IPS DF 6.9 (cell line): ENCODE measurements at regions not wholly inside any gene's neighbourhood (a gene's known extent, or its start where the extent isn't known, plus 50 kb on each side); places are given as distances from the start of the nearest gene placed in this dataset.

Source experiments
- DNase-seq: peaks from one replicate; pipeline ENCODE4 v3.0.0-alpha.2; 2013; ENCODE audit warnings: low read depth, low spot score
- H3K27ac ChIP-seq: one replicate; pipeline ENCODE4 v1.5.1; 2013; ENCODE audit warnings: low read length, control low read depth
- H3K27me3 ChIP-seq: 2 replicates; pipeline ENCODE4 v1.6.1; 2013; ENCODE audit warnings: mild to moderate bottlenecking, low read length; ENCODE audit not compliant: control insufficient read depth, insufficient read depth
- H3K36me3 ChIP-seq: 2 replicates; pipeline ENCODE4 v1.6.1; 2013; ENCODE audit warnings: low read length; ENCODE audit not compliant: control insufficient read depth, insufficient read depth
- H3K4me1 ChIP-seq: 2 replicates; pipeline ENCODE4 v1.6.1; 2013; ENCODE audit warnings: low read length; ENCODE audit not compliant: control insufficient read depth, insufficient read depth
- H3K4me3 ChIP-seq: 2 replicates; pipeline ENCODE4 v1.5.1; 2013; ENCODE audit warnings: mild to moderate bottlenecking, low read length
- H3K9me3 ChIP-seq: 2 replicates; pipeline ENCODE4 v1.6.1; 2013; ENCODE audit warnings: low read length, inconsistent platforms; ENCODE audit not compliant: control insufficient read depth, insufficient read depth
- WGBS: extraction: QIAGEN DNeasy Blood & Tissue Kit; methylation state at CpG from one replicate; pipeline ENCODE4 v1.1.7; 2013; ENCODE audit warnings: mixed read lengths, missing lambda C conversion rate; ENCODE audit not compliant: insufficient read length, insufficient coverage; 5-methylcytosine and 5-hydroxymethylcytosine counted together

- Histone ChIP-seq H3K36me3 (no peaks in the 10 kb centered on the region), H3K4me3 (no peak overlapping the region), H3K9me3 (no peaks in the 10 kb centered on the region; the same call in 1 of the 2 replicates), H3K27me3 (no peaks in the 10 kb centered on the region), H3K27ac (no peak overlapping the region), H3K4me1 (no peaks in the 10 kb centered on the region)
- no peak for DNase-seq
- WGBS: no CpG with 5 or more reads among the region's 7 CpGs
These were observed 84.6 kb downstream of the MAIP1 start for GRCh38 chr2:200039724-200040650.

- no CpG with 5 or more reads among the region's 2 CpGs for WGBS
- no peaks in the 10 kb centered on the region for H3K4me1 ChIP-seq
- peaks cover 2% of the 10 kb centered on the region; the same call in 1 of the 2 replicates for H3K9me3 ChIP-seq
- H3K4me3 ChIP-seq: no peak overlapping the region
- DNase-seq: no peak
- H3K27ac ChIP-seq: no peak overlapping the region
- no peaks in the 10 kb centered on the region for H3K27me3 ChIP-seq
- H3K36me3 ChIP-seq: no peaks in the 10 kb centered on the region
These were observed 85.4 kb downstream of the MAIP1 start for GRCh38 chr2:200040831-200041230.

- Histone ChIP-seq H3K4me1 (no peaks in the 10 kb centered on the region), H3K27me3 (no peaks in the 10 kb centered on the region), H3K36me3 (no peaks in the 10 kb centered on the region), H3K9me3 (peaks cover 2% of the 10 kb centered on the region; the same call in 1 of the 2 replicates), H3K4me3 (no peak overlapping the region), H3K27ac (no peak overlapping the region)
- DNase-seq: no peak
- WGBS: no CpG with 5 or more reads among the region's 2 CpGs
These were observed 86.3 kb downstream of the MAIP1 start for GRCh38 chr2:200041639-200042038.

GRCh38 chr2:200042102-200042735, 86.8 kb downstream of the MAIP1 start:
- Histone ChIP-seq H3K27me3 (no peaks in the 10 kb centered on the region), H3K27ac (no peak overlapping the region), H3K9me3 (peaks cover 2% of the 10 kb centered on the region; the same call in 1 of the 2 replicates), H3K36me3 (no peaks in the 10 kb centered on the region), H3K4me3 (no peak overlapping the region), H3K4me1 (no peaks in the 10 kb centered on the region)
- no peak for DNase-seq

- no peak for DNase-seq
- Histone ChIP-seq H3K36me3 (no peaks in the 10 kb centered on the region), H3K4me1 (no peaks in the 10 kb centered on the region), H3K27ac (no peak overlapping the region), H3K4me3 (no peak overlapping the region), H3K27me3 (no peaks in the 10 kb centered on the region), H3K9me3 (peaks cover 2% of the 10 kb centered on the region; the same call in 1 of the 2 replicates)
These were observed 87.6 kb downstream of the MAIP1 start for GRCh38 chr2:200042944-200043343.

- Histone ChIP-seq H3K27me3 (no peaks in the 10 kb centered on the region), H3K4me1 (no peaks in the 10 kb centered on the region), H3K36me3 (no peaks in the 10 kb centered on the region), H3K27ac (no peak overlapping the region), H3K4me3 (no peak overlapping the region), H3K9me3 (peaks cover 2% of the 10 kb centered on the region; the same call in 1 of the 2 replicates)
- DNase-seq: no peak
- no CpG with 5 or more reads among the region's 2 CpGs for WGBS
These were observed 89.1 kb downstream of the MAIP1 start for GRCh38 chr2:200044453-200044852.

- no peak for DNase-seq
- Histone ChIP-seq H3K9me3 (peaks cover 2% of the 10 kb centered on the region; the same call in 1 of the 2 replicates), H3K4me1 (no peaks in the 10 kb centered on the region), H3K27me3 (no peaks in the 10 kb centered on the region), H3K27ac (no peak overlapping the region), H3K36me3 (no peaks in the 10 kb centered on the region), H3K4me3 (no peak overlapping the region)
- WGBS: no CpG with 5 or more reads among the region's 5 CpGs
These were observed 93.0 kb downstream of the MAIP1 start for GRCh38 chr2:200048421-200048820.

- no CpG with 5 or more reads among the region's 3 CpGs for WGBS
- no peaks in the 10 kb centered on the region for H3K36me3 ChIP-seq
- H3K4me3 ChIP-seq: no peak overlapping the region
- H3K27ac ChIP-seq: no peak overlapping the region
- H3K9me3 ChIP-seq: peaks cover 2% of the 10 kb centered on the region; the same call in 1 of the 2 replicates
- H3K27me3 ChIP-seq: no peaks in the 10 kb centered on the region
- no peak for DNase-seq
- no peaks in the 10 kb centered on the region for H3K4me1 ChIP-seq
These were observed 93.7 kb downstream of the MAIP1 start for GRCh38 chr2:200049086-200049485.

GRCh38 chr2:200050921-200051610, 95.7 kb downstream of the MAIP1 start:
- H3K4me1 ChIP-seq: peaks cover 3% of the 10 kb centered on the region; the same call in 1 of the 2 replicates
- H3K27ac ChIP-seq: no peak overlapping the region
- DNase-seq: no peak
- no peaks in the 10 kb centered on the region for H3K36me3 ChIP-seq
- no peak overlapping the region for H3K4me3 ChIP-seq
- no peaks in the 10 kb centered on the region for H3K27me3 ChIP-seq
- no peaks in the 10 kb centered on the region for H3K9me3 ChIP-seq
- no CpG with 5 or more reads among the region's 5 CpGs for WGBS

- no peak overlapping the region for H3K4me3 ChIP-seq
- no peaks in the 10 kb centered on the region for H3K27me3 ChIP-seq
- H3K36me3 ChIP-seq: no peaks in the 10 kb centered on the region
- no peaks in the 10 kb centered on the region for H3K9me3 ChIP-seq
- WGBS: no CpG with 5 or more reads among the region's 2 CpGs
- peaks cover 3% of the 10 kb centered on the region; the same call in 1 of the 2 replicates for H3K4me1 ChIP-seq
- DNase-seq: no peak
- H3K27ac ChIP-seq: no peak overlapping the region
These were observed 96.2 kb downstream of the MAIP1 start for GRCh38 chr2:200051611-200051945.
